HS-5 (cell line): ENCODE measurements at regions not wholly inside any gene's neighbourhood (a gene's known extent, or its start where the extent isn't known, plus 50 kb on each side); places are given as distances from the start of the nearest gene placed in this dataset.
"Not testable (repeated sequence)": the region's sequence is repeated elsewhere in the genome, so short reads cannot be mapped to it uniquely, and the experiment has no call there.

Experiments used
- DNase-seq: peaks from one replicate; pipeline ENCODE4 v3.0.0-alpha.2; 2012; ENCODE audit warnings: low read depth

DNA sequence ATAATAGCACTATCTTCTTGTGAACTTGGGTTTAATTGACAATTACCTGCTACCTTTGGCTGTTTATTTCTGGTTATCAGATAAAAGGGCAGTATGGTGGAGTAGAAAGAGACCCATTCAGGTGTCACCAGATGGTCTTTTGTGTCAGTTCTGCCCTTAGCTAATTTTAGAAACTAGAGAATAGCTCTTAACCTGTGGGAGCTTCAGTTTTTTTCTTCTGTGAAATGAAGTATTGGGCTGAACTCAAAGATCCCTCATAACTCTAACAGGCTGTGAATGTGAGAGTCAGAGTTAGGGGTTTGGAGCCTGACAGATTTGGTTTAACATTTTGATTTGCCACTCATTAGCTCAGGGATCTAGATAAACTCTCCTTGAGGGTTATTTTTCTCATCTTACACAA, 335.2 kb downstream of the PPP1R2C start:
- no peak for DNase-seq

DNA sequence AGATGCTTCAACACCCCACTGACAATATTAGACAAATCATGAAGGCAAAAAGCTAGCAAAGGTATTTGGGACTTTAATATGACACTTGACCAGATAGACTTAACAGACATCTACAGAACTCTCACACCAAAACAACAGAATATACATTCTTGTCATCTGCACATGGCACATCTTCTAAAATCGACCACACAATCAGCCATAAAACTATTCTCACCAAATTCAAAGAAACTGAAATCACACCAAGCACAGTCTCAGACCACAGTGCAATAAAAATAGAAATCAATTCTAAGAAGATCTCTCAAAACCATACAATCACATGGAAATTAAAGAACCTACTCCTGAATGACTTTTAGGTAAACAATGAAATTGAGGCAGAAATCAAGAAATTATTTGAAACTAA, 340.8 kb downstream of the PPP1R2C start:
- DNase-seq = no peak

DNA sequence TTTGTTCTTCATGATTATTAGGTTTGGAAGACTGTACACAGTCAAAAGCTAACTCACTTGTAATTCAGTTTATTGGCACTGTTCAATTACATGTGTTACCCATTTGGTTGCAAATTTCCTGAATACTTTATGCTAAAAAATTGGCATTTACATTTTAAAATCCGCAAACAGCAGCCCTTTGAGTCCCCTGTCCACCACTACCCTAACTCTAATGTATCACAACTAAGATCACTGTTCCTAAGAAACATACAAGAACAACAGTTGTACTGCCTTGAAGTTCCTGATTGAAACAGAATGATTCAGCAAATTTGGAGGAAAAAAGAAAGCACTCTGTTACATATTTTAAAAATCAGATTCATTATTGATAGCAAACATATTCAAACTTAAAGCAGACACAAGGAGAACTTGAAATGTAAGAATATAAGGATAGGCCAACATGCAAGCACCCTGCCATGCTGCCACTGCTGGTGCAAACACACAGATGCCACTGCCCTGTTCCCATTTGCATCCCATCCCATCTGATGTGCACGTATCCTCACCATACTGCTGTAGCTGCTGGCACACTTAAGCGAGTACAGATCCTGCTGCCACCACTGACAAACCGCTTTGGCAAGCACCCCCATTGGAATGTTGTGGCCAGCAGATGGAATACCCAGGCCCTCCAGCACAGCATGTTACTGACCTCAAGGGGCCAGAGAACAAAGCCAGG, 343.4 kb downstream of the PPP1R2C start:
- no peak for DNase-seq

DNA sequence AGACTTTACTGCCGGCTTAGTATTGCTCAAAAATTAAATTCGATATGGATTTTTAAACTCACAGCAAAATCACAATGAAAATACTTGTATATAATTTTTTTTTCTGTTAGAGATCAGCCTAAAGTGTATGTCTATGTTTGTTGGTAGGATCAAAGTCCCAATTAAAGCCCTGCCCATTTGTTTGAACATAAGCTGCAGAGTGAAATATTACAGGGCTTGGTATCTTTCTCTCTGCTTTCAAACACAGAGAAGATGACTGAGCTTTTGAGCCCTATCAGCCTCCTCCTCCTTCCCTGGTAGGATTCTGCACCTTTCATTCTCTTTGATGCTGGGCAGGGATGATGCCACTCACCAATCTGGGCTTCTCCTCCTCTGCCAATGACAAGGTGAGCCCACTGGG, 345.4 kb downstream of the PPP1R2C start:
- no peak for DNase-seq

DNA sequence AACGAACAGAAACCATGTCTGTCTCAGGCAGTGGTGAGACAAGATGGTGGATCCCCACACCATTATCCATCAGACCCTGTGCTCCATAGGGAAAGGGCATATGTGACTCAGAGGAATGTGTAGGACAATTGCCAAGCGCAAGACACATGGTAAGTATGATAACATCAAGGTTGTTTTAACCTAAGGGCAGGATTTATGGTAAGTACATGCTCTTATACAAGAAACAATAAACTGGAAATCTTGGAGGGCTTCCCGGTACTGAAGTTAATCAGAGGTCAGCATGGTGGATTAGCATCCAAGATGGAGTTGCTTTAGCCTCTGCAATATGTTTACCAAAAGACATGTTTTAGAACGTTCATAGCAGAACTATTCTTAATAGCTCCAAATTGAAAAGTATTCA, 355.0 kb downstream of the PPP1R2C start:
- no peak for DNase-seq

DNA sequence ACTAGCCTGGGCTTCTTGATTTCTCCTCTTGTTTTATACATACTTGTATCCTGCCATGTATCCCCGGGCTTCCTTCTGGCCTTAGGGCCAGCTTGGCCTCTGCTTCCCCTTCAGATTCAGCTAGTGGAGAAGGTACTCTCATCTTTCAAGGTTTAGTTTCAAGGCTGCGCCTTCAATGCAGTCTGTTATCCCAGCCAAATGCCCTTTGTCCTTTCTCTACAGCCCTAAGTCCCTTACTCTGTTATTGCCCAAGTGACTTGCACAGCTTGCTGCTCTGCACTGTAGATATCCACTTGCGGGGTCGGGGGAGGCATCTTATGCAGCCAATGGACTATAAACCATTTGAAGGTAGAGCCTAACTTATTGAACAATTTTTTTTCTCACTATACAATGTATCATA, 357.5 kb downstream of the PPP1R2C start:
- no peak for DNase-seq

DNA sequence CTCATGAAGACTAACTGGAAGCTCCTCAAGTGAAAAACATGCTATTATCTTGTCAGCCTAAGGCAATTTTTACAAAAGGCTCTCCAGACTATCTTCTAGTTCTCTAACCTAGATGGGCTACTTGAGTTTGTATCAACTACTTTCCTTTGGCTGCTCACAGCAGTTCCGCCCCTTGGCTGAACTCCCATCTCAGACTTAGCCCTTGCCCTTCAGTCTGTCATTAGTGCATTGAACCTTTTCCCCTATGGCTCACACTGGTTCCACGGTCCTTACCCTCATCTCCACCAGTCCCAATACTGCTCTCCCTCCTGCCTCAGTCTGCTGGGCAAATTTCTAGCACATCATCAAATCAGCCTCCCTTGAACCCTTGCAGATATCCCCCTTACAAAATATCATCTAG, 362.3 kb downstream of the PPP1R2C start:
- DNase-seq = no peak

DNA sequence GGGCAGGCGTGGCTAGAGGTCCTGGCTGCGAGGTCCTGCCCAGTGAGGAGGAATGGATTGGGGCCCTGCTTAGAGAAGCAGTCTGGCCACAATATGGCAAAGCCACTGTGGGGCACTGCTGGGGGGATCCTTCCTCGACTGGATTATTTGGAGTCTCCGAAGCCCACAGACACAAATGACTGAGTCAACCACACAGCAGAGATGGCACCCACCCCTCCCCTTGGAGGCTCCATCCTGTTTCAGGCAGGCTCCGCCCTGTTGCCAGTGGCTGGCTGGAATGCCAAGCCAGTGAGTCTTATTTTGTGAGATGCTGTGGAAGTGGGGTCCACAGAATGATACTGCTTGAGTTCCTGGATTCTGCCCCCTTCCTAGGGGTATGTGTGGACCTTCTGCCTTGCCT, 363.9 kb downstream of the PPP1R2C start:
- DNase-seq = no peak

DNA sequence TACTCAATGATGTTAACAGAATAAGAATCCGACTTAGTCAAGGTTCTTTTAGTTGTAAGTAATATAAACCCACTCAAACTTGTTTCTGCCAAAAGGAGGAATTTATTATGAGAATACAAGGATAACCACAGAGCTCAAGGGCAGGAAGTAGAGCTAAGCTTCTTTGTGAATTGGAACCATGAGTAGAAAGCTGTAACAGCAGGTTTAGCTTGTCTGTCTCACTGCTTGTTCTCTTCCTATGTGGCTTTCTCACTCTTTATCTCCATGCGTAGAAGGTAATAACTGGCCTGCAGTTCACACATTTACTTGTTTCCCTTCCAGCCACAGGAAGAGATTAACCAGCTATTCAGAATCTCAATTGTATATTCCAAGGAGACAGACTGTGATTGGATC, 378.3 kb downstream of the PPP1R2C start:
- no peak for DNase-seq

DNA sequence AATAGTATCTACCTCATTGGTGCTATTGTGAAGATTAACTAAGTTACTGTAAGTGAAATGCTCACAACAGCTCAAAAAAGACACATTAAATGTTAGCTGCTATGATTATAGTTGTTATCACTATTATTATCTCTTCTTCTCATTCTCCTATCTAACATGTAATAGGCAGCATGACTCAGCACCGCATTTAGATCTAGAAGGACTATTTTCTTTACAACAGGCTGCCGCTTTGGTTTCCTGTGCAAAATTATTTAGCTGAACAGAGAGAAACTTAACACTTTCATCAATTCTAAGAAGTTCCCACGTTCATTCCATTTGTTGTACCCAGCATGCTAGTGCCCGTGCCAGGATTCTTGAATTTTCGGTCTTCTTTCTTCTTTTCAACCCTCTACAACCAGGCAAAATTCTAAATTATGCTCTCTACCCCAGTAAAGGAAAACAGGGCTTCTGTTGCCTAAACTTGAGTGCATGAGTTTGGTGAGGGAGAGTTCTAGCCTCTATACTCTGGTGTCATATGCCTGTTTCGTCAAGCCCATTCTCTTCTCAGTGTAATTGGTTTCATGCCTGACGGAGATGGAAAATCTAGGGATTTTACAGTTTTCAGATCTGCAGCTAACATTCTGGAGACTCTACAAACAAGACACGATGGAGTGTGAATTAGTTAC, 378.9 kb downstream of the PPP1R2C start:
- DNase-seq = no peak

DNA sequence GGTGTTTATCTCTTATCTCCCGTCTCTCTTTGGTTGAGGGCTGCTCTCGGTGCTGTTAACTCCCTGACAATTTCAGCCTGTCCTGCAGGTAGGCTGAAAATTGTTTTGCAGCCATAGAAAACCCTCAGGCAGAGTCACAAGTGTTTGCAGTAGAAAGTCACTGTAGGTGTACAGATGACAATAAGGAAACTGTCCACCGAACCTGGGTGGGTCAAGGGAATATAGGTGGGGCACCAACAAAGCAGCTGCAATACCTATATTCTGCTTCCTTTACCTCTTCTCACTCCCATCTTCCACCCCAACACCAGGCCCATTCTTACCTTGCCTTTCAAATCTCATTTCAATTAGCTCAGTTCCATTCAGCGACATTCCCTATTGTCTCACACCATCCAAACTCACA, 381.8 kb downstream of the PPP1R2C start:
- no peak for DNase-seq

DNA sequence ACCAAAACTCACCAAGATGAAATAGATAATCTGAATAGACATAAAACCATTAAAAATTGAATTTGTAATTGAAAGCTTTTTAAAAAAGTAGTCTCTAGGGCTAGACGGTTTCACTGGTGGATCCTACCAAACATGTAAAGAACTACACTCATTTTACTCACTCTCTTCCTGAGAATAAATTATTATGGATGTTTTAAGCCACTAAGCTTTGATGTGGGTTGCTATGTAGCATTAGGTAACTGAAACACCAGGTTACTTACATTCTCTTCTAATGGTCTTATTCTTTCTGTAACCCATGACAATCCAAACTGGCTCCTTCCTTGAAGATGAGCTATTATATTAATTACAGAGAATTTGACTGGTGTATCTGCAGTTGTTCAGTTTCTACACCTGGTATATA, 385.1 kb downstream of the PPP1R2C start:
- DNase-seq = no peak

DNA sequence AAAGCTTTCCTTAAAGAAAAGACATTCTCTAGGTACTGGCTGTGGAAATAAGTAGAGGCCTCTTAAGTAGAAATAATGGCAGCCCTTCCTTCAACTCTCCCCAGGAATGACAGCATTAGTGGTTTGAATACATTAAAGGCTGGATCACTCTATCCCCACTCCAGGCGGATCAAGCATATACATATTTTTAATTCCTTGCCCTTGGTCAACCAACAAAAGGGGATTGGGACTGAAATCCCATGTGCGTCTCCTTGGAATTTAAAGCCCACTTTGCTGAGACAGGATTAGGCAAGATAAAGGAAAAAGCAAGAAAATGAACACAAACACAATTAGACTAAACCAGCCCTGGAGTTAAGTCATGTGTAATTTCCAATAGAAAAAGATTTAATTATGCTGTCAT, 391.3 kb downstream of the PPP1R2C start:
- no peak for DNase-seq

DNA sequence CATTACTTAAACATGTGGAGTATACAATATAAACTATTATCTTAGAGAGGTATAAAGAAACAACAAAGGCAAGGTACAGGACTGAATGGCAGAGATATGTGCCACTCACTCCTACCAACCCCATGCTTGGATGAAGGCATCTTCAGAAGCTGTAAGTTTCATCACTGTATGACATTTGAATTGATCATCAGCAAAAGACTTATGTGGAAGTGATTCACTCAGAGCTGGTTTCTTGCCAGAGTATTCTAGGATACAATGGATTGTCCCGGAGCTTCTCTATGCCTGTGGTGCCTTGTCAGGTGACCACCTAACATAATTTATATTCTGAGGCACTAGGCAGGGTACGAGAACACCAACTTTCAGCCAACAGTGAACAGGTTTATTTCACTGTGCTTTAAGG, 392.2 kb downstream of the PPP1R2C start:
- DNase-seq = peak; percentile 29

DNA sequence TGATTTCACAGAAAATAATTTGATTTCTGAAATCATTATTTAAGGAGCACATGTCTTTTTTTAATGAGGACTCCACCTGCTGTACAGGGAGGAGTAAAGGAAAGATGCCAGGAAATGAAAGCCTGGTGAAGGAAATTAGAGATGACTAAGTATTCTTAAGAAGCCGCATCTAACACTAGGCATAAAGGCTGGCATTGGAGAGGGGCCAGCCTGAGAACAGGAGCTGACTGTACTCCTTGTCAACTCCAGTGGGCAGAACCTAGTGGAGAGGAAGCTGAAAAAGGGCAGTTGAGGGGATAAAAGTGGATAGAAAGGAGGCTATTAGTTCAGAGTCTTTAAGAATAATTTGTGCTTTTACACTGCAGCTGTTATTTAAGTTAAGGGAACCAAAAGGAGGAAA, 393.0 kb downstream of the PPP1R2C start:
- DNase-seq = no peak

DNA sequence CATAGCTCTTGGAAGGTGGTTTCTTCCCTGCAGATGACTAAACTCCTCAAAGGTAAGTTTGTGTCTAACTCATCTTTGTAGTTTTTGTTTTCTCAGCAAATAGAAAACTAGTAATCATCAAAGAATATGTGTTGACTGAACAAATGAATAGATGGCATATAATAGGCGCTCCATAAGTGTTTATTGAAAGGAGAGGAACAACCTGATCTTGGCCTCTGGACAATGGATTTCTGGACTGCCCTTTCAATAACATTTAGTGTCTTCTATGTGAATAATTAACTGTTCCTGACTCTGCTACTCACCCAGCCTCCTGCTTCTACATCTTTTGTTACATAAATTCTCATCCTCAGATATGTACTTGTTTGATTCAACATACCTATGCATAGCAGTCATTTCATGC, 399.1 kb downstream of the PPP1R2C start:
- no peak for DNase-seq

DNA sequence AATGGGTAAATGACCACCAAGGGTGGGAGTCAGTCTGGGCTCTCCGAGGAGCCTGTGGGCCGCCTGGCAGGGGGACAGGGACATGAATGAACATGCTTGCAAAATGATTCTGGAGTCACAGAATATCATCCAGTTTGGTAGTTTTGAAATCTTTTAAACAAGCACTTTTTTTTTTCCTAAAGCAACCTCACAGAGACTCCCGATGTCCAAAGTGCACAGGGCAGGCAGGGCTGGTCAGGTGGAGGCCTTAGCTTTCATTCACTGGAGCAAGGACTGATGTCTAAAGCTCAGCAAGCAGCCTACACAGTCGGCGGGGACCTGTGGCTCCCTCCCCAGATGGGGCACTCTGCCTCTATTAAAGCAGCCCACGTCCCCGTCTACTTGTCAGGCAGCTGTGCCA, 402.9 kb downstream of the PPP1R2C start:
- DNase-seq = no peak

DNA sequence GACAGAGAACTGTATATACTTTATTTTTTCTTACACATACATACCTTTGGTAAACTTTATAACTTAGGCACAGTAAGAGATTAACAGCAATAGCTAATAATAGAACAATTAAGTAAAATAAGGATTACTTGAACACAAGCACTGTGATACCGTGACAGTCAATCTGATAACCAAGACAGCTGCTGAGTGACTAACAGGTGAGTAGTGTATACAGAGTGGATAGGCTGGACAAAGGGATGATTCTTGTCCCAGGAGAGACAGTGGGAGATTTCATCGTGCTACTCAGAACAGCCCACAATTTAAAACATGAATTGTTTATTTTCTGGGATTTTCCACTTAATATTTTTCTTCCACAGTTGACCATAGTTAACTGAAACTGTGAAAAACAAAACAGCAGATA, 411.8 kb downstream of the PPP1R2C start:
- DNase-seq = no peak

DNA sequence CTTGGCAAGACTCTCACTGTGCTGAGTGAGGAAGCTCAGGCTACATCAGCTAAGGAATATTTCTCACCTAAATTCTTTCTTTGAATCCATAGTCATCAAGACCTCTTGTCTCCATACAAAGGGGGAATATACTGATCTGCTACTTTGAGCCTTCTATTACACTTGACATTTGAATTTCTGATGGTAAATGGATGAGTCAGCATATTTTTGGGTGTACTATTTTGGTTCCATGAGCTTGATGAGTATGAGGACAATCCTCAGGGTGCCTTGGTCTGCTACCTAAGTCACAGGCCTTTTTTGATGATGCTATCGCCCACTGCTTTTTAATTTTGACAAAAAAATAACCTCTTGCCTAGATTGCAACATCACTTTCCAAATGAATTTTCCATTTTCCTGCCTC, 415.7 kb downstream of the PPP1R2C start:
- DNase-seq = no peak

DNA sequence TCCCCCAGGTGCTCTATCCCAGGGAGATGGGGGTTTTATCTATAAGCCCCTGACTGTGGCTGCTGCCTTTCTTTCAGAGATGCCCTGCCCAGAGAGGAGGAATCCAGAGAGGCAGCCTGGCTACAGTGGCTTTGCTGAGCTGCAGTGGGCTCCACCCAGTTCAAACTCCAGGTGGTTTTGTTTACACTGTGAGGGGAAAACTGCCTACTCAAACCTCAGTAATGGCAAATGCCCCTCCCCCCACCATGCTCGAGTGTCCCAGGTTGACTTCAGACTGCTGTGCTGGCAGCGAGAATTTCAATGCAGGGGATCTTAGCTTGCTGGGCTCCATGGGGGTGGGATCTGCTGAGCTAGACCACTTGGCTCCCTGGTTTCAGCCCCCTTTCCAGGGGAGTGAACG, 419.6 kb upstream of the CASK start:
- not testable (repeated sequence) for DNase-seq
